PC-3 (cell line): ENCODE measurements at regions not wholly inside any gene's neighbourhood (a gene's known extent, or its start where the extent isn't known, plus 50 kb on each side); places are given as distances from the start of the nearest gene placed in this dataset.

ENCODE experiments used
- EZH2 ChIP-seq: fragments of 300-600 bp; sonication (generic); IDR thresholded peaks from one replicate; pipeline ENCODE4 v1.6.1; 2017; ENCODE audit warnings: antibody characterized with exemption, mild to moderate bottlenecking, low read length; ENCODE audit not compliant: unreplicated experiment
- EZH2phosphoT487 ChIP-seq: fragments of 300-600 bp; sonication (generic); IDR thresholded peaks from 2 replicates; pipeline ENCODE4 v1.6.1; 2018; ENCODE audit warnings: mild to moderate bottlenecking, antibody characterized with exemption, low read length, borderline replicate concordance
- TF ChIP-seq, protein P1 (sequence below): fragments of 300-600 bp; sonication (generic); conservative IDR thresholded peaks from 2 replicates; pipeline ENCODE4 v1.5.1; 2017; ENCODE audit warnings: antibody characterized with exemption, low read depth, mild to moderate bottlenecking, low read length

DNA sequence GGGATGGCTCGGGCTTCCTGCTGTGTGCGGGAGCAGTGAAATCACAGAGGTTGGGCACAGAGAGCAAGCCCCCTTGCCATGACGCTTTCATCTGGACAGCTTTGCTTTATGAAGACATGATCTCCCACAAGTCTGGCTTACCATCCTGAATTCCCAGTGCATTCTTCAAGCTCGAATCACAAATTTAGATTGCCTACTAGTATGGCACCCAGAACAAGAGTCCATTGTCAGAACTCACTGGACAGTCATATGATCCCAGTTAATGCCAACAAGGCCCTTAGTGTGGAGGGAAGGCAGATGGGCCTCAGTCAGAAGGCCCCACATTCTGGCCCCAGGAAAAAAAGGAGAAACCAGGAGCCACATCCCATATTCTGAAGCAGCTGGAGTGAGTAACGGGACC, 147.3 kb upstream of the FOXQ1 start:
- TF ChIP-seq EZH2phosphoT487: no peak
- TF ChIP-seq, protein P1, sequence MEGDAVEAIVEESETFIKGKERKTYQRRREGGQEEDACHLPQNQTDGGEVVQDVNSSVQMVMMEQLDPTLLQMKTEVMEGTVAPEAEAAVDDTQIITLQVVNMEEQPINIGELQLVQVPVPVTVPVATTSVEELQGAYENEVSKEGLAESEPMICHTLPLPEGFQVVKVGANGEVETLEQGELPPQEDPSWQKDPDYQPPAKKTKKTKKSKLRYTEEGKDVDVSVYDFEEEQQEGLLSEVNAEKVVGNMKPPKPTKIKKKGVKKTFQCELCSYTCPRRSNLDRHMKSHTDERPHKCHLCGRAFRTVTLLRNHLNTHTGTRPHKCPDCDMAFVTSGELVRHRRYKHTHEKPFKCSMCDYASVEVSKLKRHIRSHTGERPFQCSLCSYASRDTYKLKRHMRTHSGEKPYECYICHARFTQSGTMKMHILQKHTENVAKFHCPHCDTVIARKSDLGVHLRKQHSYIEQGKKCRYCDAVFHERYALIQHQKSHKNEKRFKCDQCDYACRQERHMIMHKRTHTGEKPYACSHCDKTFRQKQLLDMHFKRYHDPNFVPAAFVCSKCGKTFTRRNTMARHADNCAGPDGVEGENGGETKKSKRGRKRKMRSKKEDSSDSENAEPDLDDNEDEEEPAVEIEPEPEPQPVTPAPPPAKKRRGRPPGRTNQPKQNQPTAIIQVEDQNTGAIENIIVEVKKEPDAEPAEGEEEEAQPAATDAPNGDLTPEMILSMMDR: no peak
- no peak for TF ChIP-seq EZH2
